ENCODE measurements at regions not wholly inside any gene's neighbourhood (a gene's known extent, or its start where the extent isn't known, plus 50 kb on each side); places are given as distances from the start of the nearest gene placed in this dataset.
"Not testable (repeated sequence)": the region's sequence is repeated elsewhere in the genome, so short reads cannot be mapped to it uniquely, and the experiment has no call there.

DNA sequence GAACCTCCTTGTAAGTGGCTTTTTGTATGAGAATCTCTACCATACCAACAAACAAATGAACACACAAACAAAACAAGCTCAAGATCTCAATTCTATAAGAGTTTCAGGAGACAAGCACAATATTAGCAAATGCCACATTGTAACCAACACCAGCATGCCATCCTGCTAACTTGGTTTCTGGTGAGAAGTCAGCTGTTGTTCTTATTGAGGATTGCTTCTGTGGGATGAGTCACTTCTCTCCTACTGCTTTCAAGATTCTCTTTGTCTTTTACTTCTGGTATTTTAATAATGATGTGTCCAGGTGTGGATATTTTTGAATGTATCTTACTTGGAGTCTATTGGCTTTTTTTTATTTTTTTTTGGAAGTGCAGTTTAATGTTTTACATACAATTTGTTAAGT lies 131.7 kb downstream of the BCL2L11 start:
- no peak for DNase-seq

DNA sequence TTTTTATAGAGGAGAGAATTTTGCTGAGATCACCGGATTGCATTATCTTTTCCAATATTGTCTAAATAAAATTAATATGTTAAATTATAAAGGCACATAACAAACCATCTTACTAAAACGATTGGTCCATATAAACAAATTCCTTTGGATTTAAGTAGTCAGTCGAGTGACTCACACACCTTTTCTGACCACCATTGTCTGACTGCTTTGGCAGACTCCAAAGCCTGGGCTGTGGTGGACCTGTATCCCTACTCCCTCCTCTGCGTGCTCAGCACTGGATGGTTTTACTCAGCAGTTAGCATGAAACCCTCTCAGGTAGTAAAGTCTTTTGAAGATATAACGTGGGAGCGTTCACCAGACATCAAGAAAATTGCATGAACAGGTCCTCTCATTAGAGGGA lies 134.2 kb downstream of the BCL2L11 start:
- DNase-seq = not testable (repeated sequence)

DNA sequence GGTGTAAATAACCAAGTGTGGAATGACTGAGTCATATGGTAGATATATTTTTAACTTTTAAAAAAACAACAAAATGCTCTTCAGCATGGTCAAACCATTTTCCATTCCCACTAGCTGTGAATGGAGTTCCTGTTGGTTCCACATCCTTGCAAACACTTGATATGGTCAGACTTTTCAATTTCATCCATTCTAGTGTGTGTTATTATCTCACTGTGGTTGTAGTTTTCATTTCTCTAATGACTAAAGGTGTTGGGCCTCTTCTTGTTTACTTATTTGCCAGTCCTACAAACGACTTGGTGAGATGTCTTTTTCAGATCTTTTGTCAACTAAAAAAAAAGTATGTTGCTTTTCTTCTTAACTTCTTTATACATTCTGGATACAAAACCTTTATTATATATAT lies 135.9 kb downstream of the BCL2L11 start:
- DNase-seq = not testable (repeated sequence)

DNA sequence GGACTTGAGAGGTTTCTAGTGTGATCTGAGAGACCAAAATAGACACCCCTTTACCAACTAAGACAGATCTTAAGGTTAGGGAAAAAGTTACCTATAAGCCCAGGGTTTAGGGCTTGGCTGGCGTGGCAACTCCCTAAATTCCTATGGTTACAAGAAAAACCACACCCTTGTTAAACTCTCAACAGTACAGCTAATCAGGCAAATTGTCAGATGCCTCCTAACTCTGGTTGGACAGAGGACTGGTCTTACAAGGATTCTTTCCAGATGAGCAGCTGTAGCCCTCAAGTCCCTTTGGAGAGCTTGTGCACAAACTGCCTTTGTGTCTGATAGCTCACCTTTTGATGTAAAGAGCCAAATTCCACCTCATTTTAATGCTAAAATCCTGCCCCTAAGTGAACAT lies 136.9 kb downstream of the BCL2L11 start:
- not testable (repeated sequence) for DNase-seq

DNA sequence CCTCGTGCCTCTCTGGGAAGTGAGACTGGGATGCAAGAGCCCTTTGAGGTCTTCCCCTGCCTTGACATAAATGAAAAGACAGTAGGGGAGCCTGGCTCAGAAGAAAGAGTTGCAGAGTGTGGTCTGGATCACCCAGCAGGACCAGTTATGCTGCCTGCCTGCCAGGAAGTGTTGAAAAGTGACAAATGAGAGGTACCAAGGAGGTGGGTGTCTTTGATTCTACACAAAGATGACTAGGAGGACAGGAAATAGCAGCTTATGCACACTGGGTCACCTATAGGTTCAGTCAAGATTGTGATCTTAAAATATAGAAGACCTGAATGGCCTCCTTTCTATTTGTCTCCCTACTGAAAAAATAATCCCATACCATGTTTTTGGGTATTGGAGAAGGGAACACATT lies 137.6 kb downstream of the BCL2L11 start:
- DNase-seq = not testable (repeated sequence)

DNA sequence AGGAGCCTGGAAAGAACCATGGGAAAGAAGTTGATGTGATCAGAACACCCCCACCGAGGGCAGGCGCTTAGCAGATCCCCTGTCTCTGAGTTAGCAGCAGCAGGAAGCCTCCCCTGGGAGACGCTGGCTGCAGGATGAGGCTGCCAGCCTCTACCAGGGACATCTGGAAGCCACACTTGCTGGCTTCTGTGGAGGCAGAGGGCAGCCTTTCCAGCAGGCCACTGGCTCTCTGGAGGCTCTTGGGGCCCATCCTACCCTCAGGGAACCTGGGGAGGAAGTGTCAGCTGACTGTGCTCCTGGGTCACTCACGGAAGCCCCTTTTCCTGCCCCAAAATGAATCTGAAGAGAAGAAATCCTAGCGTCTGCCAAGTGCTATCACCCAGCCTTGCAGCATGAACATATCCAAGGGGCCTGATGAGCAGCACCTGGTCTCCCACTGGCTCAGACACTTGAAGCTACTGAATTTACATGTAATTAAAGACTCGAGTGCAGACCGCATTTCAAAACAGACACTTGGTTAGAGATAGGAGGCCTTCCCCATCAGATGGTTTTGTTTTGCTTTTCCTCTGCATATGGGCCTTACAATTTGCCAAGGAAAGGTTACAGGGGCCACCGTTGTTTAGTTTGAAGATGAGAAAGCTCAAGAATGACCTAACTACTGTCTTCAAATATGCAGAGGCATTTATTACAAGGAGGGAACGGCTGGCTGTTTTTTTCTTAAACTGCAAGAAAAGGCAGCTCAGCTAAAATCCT lies 142.1 kb downstream of the BCL2L11 start:
- DNase-seq = not testable (repeated sequence)

DNA sequence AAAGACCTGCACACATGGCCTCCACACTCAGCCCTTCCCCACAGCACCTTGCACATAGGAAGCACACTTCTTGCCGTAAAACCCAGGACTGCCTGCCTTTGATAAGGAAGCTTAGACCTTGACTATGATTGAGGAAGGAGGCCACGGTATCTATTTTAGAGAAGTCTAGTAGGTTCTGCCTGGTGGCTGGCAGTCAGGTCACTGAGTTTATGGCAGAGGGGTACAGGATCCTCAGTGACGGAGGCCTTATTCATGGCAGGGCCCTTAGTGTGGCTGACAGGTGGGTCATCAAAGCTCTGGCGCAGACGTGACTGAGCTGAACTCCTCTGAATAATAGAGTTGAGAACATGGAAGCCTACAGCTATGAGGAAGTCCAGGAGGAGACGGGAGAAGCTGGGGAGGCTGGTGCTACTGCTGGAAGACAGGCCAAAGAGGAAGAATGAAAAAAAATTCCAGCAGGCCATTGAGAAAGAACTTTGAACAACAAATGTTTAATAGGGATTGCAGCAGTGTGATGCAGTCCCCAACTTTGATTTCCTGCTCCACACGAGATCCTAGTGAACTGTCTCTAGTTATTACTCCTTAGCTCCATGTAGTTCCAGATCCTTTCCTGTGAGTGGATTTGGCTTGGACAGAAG lies 142.8 kb downstream of the BCL2L11 start:
- not testable (repeated sequence) for DNase-seq

DNA sequence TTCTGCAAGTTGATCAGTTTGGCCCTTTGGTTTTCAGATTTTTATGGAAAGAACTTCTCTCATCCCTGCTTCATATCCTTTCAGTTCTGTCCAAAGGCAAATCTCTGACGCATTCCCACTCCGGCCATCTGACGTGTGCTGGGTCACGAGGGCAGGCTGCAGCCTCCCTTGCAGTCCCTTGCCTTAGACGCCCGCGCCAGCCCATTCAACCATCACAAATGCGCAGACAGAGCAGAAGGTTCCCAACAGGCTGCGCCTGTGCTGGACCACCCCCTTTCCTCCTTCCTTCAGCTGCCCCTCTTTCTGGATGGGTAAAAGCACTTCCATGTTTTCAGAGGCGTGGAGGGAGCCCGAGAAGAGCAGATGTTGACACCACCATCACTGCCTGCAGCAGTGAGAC lies 144.2 kb downstream of the BCL2L11 start:
- not testable (repeated sequence) for DNase-seq

DNA sequence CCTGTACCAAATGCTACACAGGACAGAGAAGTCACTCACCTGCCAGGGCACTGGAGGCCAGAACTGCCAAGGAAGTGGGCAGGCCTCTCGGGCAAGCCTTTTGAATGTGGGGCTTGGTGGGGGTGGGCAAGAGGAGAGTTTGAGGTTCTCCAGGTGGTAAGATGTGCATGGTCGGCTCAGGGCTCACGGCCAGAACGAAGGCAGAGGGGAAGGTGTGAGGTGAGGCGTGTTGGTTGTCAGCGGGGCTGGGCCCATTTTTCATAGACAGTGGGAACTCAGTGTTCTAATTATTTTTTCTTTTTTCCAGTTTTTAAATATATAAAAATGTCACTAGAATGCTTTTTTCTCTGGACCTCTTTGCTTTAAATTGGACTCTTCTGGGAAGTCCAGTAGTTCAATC lies 145.8 kb downstream of the BCL2L11 start:
- DNase-seq = not testable (repeated sequence)

DNA sequence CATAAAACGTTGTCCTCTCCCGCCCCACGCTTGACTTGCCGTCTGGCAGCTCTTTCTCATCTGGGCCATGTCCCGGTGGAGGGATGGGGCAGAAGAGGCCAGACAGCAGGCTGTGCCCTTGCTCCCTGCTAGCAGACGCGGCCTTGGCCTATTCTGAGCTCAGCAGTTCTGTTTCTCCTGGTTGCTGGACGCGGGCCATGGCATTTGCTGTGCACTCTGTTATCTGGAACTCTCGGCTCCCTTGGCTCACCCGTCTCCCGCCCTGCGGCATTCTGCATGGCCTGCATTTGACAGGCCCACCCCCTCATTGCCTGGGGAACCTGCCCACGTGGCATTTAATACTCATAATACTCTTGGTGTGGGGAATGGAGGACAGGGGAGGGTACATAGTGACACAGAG lies 146.3 kb downstream of the BCL2L11 start:
- DNase-seq = not testable (repeated sequence)

DNA sequence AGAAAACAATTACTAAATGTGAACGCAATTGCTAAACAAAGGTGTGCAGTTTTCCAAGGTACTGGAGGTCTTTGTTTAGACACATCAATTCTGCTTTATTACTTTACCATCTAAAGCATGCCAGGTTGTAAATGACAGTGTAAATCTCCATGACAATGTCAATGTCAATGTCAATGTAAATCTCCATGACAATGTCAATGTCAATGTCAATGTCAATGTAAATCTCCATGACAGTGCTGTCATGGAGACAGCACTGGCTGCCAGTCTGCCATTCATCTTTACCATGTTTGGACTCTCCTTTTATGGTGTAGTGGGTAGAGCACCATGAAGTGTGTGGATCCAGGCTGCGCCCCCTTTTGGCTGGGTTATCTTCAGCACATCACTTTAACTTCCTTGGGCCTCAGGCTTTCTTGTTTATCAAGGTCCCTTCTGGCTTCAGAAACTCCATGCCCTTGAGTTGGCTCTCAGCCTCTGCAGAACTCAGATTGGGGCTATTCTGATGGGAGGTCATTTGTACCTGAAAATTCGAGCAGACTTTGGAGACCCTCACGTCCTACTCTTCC lies 149.1 kb downstream of the BCL2L11 start:
- not testable (repeated sequence) for DNase-seq

DNA sequence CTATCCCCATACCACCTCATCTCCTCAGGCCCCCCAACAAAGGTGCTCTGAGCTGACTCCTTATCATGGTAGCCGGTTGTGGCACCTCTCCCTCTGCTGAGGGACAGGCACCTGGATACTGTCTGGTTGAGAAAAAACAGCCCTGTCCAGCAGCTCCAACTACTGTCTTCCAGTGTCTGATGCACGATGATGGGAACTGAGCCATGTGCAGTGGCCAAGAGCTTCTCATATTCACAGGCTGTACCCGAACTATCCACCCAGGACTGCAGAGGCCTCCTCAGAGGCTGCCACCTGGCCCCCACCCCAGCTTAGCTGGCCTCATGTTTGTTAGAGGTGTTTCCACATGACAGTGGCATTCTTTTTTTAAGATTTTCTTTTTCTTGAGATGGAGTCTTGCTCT lies 149.9 kb downstream of the BCL2L11 start:
- DNase-seq = not testable (repeated sequence)

DNA sequence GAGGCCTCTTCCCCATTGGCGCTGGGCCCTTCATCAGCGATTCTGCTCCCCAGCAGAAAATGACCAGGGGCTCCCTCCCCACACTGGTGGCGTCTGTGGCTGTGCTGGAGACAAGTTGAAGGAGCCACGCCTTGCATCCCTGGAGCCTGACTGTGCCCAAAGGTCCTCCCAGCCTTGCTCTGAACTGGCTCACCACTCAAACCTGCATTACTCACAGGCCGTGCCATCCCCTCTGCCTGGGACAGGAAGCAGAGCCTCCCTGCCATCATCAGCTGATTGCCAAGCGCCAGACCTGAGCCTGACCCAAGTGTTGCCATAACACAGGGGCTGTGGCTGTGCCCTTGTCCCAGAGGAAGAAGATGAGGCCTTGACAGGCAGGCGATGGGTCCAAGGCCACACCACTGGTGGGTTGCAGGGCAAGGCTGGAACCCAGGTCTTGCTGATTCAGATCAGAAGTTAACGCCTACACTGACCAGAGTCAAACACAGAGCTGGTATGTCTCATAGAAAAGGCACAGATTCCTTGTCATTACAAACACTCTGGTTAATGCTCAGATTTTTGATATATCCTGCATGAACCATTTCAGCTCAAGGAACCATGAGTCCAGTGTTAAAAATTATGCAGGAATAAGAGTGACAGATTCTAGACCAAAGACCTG lies 151.1 kb downstream of the BCL2L11 start:
- DNase-seq = not testable (repeated sequence)

DNA sequence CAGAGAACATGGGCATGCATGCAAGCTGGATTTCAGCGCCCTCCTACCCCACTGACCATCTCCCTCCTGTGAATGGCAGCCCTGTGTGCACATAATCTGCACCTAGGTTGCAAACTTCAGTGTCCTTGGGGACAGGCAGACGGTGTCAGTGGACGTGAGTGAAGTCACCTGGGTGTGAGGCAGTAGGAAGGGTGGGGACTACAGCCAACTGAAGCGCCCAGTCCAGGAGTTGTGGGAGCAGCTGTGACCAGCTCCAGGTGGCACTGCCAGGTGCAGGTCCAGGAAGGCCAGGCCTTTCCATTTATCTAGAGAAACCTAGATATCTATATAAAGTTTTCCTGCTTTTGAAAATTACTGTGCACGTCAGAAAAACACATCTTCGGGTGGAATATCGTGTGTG lies 152.3 kb downstream of the BCL2L11 start:
- not testable (repeated sequence) for DNase-seq

DNA sequence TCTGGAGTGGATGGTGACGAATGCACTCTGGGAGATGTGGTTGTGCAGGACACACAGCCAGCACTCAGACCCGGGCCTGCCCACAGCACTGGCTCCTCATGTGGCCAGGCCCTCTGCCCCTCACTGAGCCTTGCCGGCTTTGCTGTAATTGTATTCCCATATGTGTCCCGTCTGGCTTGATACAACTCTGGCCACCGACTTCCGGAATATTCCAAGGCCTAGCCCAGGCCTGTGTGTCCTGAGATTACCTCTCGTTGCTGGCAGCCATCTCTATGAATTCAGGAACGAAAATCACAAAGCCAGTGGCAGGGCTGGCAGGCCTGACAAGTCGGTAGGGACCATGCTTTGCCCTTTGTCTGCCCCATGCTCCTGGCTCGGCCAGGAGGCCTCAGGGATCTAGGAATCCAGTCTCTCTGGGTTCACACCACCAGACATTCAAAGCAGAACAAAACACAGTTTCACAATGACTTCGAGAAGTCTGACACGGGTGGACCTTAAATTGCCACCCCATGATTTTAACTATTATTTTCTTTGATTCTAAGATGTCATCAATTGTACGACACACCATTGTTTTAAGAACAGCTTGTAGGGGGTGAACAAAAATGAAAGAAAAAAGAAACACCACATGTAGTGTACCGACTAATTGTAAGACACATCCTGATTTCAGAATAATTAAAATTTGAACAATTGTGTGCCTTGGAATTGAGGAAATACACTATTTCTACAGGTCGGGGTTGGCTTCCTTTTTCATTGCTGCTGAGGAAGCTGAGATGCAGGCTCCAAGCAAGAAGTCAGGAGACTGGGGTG lies 154.5 kb downstream of the BCL2L11 start:
- not testable (repeated sequence) for DNase-seq

DNA sequence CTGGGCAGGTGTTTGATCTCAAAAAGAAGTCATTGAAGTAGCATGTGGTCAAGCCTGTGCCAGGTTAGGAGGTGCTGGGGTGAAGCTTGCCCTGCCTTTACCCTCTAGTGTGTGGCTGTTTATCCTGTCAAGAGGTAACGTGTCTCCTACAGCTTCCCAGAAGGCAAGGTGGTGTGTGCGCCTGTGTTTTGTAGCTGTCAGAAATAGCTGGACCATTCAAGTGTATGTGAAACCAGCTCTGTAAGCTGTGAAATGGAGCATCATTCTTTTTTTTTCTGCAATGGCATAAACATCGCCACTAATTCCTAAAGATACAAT lies 155.1 kb downstream of the BCL2L11 start:
- DNase-seq = not testable (repeated sequence)

DNA sequence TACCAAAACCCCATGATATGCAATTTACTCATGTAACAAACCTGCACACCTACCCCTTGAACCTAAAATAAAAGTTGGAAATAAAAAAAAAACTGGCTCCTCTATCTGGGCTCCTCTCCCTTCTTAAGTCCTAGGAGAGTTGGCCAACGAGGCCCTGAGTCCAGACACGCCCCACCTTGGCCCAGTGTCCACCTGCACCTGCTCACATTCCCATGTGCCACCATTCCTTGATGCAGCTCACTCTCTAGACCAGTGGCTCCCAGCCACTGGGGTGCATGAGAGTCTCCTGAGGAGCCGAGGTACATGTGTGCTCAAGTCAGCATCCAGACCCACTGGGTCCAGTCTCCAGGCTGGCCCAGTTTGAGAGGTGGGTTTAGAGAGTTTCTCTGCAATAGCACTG lies 157.4 kb downstream of the BCL2L11 start:
- DNase-seq = not testable (repeated sequence)

DNA sequence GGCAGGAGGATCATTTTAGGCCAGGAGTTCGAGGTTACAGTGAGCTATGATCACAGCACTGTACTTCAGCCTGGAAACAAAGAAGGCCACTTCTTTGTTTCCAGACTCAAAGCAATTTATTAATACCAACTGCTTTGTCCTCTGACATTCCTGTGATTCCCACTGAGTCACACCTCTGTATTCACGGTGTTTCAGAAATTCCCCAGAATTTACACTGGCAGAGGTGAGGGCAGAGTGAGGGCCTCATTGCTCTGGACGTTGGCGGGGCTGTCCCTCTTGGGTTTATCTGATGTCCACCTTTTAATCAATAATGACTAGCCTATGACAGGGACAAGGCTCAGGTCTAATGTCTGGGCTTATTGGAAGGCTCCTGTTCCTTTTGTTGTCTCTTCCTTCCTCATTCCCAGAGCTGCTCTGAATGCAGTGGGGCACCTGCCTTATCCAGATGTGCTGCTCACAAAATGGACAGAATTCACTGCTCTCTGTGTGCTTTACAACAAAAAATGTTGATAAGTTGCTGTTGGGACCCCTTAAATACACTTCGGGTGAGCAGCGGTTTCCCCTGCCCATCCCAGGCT lies 160.1 kb downstream of the BCL2L11 start:
- not testable (repeated sequence) for DNase-seq

DNA sequence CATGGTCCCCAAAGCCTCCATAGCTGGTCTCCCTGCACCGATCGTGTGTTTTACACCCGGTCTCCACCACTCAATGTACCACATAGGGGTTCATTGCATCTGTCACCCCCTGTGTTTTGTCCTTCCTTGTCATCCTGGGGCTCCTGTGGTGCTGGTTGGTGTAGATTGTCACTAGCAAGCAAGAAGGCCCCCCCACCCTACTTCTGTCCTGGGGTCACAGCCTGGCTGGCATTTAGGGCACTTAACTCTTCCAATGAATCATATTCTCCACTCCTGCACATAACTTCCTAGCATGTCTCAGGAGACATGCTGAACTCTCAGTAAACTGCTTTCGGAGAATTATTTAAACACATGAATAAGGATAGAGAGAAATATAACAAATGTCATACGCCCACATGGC lies 161.4 kb downstream of the BCL2L11 start:
- DNase-seq = not testable (repeated sequence)

DNA sequence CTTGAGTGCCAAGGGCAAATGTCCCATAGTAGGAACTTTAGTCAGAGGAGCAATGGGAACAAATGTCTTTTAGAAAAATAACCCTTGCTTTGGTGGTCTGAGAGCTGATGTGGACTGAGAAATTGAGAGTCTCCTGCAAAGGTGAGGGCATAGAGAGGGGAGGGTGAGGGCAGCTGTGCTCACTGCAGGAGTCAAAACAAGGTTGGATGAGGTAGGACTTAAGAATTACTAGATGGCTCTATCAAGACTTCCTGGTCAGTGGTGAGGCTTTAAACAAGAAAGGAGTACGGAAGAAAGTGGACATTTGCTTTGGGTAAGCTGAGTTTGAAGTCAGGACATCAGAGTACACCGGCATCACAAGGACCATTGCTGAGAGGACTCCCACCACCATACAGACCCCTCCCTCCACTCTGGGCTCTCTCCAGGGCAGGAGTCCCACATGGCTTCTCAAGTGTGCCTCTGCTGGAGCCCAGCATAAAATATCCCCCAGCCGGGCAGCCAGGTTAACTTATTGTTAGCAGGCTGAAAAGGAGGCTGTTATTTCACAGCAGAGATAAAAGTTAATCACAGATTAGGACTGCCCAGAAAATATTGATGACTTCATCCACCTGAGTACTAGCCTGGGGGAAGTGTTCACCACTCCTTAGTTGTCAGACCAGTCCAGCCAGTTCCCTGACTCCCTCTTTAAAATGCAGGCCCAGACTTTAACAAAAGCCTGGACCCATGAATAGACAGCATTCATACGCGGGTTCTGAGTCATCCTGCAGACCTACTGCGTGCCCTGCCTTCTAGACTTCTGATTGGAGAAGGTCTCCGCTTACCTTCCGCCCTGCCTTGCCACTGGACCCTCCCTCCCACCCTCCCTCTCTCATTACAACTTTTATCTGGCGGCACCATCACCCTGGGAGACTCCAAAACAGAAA lies 167.2 kb downstream of the BCL2L11 start:
- not testable (repeated sequence) for DNase-seq

DNA sequence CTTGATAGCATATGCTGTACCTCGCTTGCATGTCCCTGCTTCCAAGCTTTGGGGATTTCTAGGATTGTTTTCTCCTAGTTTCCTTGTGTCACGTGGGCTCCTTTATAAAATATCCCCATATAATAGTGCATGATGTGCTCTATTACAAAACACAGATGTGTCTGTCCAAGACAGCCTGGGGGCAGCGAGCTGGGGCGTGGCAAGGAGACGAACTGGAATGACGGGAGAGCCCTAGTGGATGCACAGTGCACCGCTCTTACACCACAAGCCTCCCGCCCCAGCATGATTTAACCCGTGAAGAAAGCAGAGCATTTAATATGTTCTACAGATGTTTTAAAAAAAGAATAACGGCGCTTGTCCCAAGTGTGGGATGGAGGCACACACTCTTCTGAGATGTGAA lies 169.7 kb downstream of the BCL2L11 start:
- DNase-seq = not testable (repeated sequence)
